ENCODE measurements at regions not wholly inside any gene's neighbourhood (a gene's known extent, or its start where the extent isn't known, plus 50 kb on each side); places are given as distances from the start of the nearest gene placed in this dataset.

- POLR2A ChIA-PET, result no interaction called here
- BruUV-seq (replicated peaks), result no TSS peak
- ATAC-seq (no peak), FAIRE-seq (no peak), DNase-seq (ENCODE audit: low spot score) (no peak)
- no peak overlapping the region for H3K9ac ChIP-seq (ENCODE audit: insufficient read depth, low read depth, low read length)
- H3K9me3 ChIP-seq (ENCODE audit: low read length), result peaks cover 42% of the 10 kb centered on the region
- no peaks in the 10 kb centered on the region for H3K36me3 ChIP-seq (replicated peaks in 1 of 2; ENCODE audit: control insufficient read depth in 1 of 2, insufficient read depth in 2 of 2, low read length in 2 of 2)
- no peak overlapping the region for H2AFZ ChIP-seq (ENCODE audit: low read length)
- intact Hi-C loops (cut with micrococcal nuclease; ENCODE audit: unreplicated experiment), result no loop called here
- no peaks in the 10 kb centered on the region for H3K79me2 ChIP-seq (ENCODE audit: insufficient read depth, low read length)
- WGBS (ENCODE audit: low lambda C conversion rate), result 29% methylated on average over 8 of the region's 8 CpGs
- in situ Hi-C loops (cut with HindIII; ENCODE audit: extremely low pct_ligation_motif_present, low pct_unique_long_range_greater_than_20kb), result no loop called here
- no peaks in the 10 kb centered on the region for H3K4me1 ChIP-seq (ENCODE audit: insufficient read depth, low read length)
- no peak overlapping the region for H3K27ac ChIP-seq (ENCODE audit: extremely low read length, insufficient read depth, low read length)
- TF ChIP-seq SUZ12 (IDR thresholded peaks at IDR 0.05; ENCODE audit: low read depth, low read length) (no peak), GFI1 (CRISPR knock-in tag; IDR thresholded peaks at IDR 0.05; ENCODE audit: borderline replicate concordance) (no peak), TFDP1 (CRISPR knock-in tag; IDR thresholded peaks at IDR 0.05; ENCODE audit: borderline replicate concordance) (no peak), GPN1 (CRISPR knock-in tag; IDR thresholded peaks at IDR 0.05; ENCODE audit: borderline replicate concordance) (no peak), POLR2G (IDR thresholded peaks at IDR 0.05; ENCODE audit: low read depth, low read length) (no peak), RAD21 (CRISPR knock-in tag; IDR thresholded peaks at IDR 0.05) (no peak), HNF1A (IDR thresholded peaks at IDR 0.05; ENCODE audit: low read depth) (no peak), HNF1A (CRISPR knock-in tag; IDR thresholded peaks at IDR 0.05; ENCODE audit: borderline replicate concordance) (no peak)
- H3K4me2 ChIP-seq (ENCODE audit: low read depth, low read length), result no peak overlapping the region
- no peaks in the 10 kb centered on the region for H3K27me3 ChIP-seq (ENCODE audit: control insufficient read depth in 1 of 2, insufficient read depth in 2 of 2, low read length in 2 of 2)
- no peaks in the 10 kb centered on the region for H4K20me1 ChIP-seq (ENCODE audit: insufficient read depth, low read length)
- CTCF ChIA-PET (ENCODE audit: low intra/inter-chr PET ratio, low total read pairs), result no interaction called here
- H3K4me3 ChIP-seq (replicated peaks in 1 of 3; ENCODE audit: insufficient read depth in 1 of 3, low read depth in 2 of 3, low read length in 3 of 3), result no peak overlapping the region
These were observed 994.7 kb downstream of the VRK1 start for GRCh38 chr14:97791906-97792305.

All from HepG2 (cell line).